ENCODE measurements at regions not wholly inside any gene's neighbourhood (a gene's known extent, or its start where the extent isn't known, plus 50 kb on each side); places are given as distances from the start of the nearest gene placed in this dataset.
A peak's percentile ranks its signal among the peaks of the same experiment; 100 is the strongest.

- DNase-seq = no peak
These were observed 100.1 kb upstream of the MAP4K3 start for GRCh38 chr2:39537150-39537549.

- DNase-seq = no peak
These were observed 101.6 kb upstream of the MAP4K3 start for GRCh38 chr2:39538718-39539117.

GRCh38 chr2:39540414-39540813 lies 103.3 kb upstream of the MAP4K3 start:
- no peak for DNase-seq

GRCh38 chr2:39541011-39541930 lies 104.2 kb upstream of the MAP4K3 start:
- no peak for DNase-seq

- DNase-seq = no peak
These were observed 105.4 kb upstream of the MAP4K3 start for GRCh38 chr2:39542523-39542922.

- no peak for DNase-seq
These were observed 108.9 kb upstream of the MAP4K3 start for GRCh38 chr2:39545957-39546356.

GRCh38 chr2:39546409-39546808 lies 109.3 kb upstream of the MAP4K3 start:
- no peak for DNase-seq

GRCh38 chr2:39546937-39547336 lies 109.9 kb upstream of the MAP4K3 start:
- DNase-seq = no peak

GRCh38 chr2:39547811-39548719 lies 111.0 kb upstream of the MAP4K3 start:
- DNase-seq = no peak

GRCh38 chr2:39549000-39549399 lies 111.9 kb upstream of the MAP4K3 start:
- no peak for DNase-seq

GRCh38 chr2:39549718-39550464 lies 112.8 kb upstream of the MAP4K3 start:
- no peak for DNase-seq

- no peak for DNase-seq
These were observed 113.7 kb upstream of the MAP4K3 start for GRCh38 chr2:39550701-39551285.

GRCh38 chr2:39558906-39559305 lies 106.8 kb upstream of the TMEM178A start:
- no peak for DNase-seq

GRCh38 chr2:39563572-39563971 lies 102.1 kb upstream of the TMEM178A start:
- no peak for DNase-seq

GRCh38 chr2:39567507-39567906 lies 98.2 kb upstream of the TMEM178A start:
- DNase-seq = no peak

GRCh38 chr2:39568116-39568515 lies 97.6 kb upstream of the TMEM178A start:
- DNase-seq = no peak

GRCh38 chr2:39568561-39569006 lies 97.1 kb upstream of the TMEM178A start:
- no peak for DNase-seq

- peak in 1 of 14 donors; percentile 34 for DNase-seq
These were observed 95.6 kb upstream of the TMEM178A start for GRCh38 chr2:39570130-39570555.

GRCh38 chr2:39570614-39571013 lies 95.1 kb upstream of the TMEM178A start:
- no peak for DNase-seq

GRCh38 chr2:39571111-39571731 lies 94.5 kb upstream of the TMEM178A start:
- DNase-seq = peak in 1 of 14 donors; percentile 97

GRCh38 chr2:39573276-39573675 lies 92.4 kb upstream of the TMEM178A start:
- no peak for DNase-seq

GRCh38 chr2:39581866-39582265 lies 83.9 kb upstream of the TMEM178A start:
- DNase-seq = no peak
